Duodenal mucosa (tissue), 2 donors: ENCODE measurements at regions not wholly inside any gene's neighbourhood (a gene's known extent, or its start where the extent isn't known, plus 50 kb on each side); places are given as distances from the start of the nearest gene placed in this dataset.

ENCODE experiments used
- H3K27ac ChIP-seq: one replicate; pipeline ENCODE4 v1.7.0; 2013; ENCODE audit warnings: low read depth, low read length
- H3K27me3 ChIP-seq, 2 donors: one replicate each; pipeline ENCODE4 v1.7.0; 2013; ENCODE audit warnings: low read length in 2 of 2, control low read depth in 1 of 2; ENCODE audit not compliant: insufficient read depth in 2 of 2, control insufficient read depth in 1 of 2
- H3K36me3 ChIP-seq, 2 donors: one replicate each; pipeline ENCODE4 v1.7.0; 2013; ENCODE audit warnings: low read length in 2 of 2, control low read depth in 1 of 2; ENCODE audit not compliant: insufficient read depth in 2 of 2, control insufficient read depth in 1 of 2
- H3K4me1 ChIP-seq, 2 donors: one replicate each; pipeline ENCODE4 v1.7.0; 2013; ENCODE audit warnings: low read length in 2 of 2, control low read depth in 1 of 2; ENCODE audit not compliant: insufficient read depth in 2 of 2, control insufficient read depth in 1 of 2
- H3K4me3 ChIP-seq, 2 donors: one replicate each; pipeline ENCODE4 v1.7.0; 2013; ENCODE audit warnings: low read length in 2 of 2, low read depth in 1 of 2
- H3K9ac ChIP-seq, 2 donors: one replicate each; pipeline ENCODE4 v1.7.0; 2013; ENCODE audit warnings: low read length in 2 of 2, low read depth in 1 of 2
- H3K9me3 ChIP-seq, 2 donors: one replicate each; pipeline ENCODE4 v1.7.0; 2013; ENCODE audit warnings: low read length in 2 of 2, control low read depth in 1 of 2; ENCODE audit not compliant: control insufficient read depth in 1 of 2

- Histone ChIP-seq H3K9me3 (no peaks in the 10 kb centered on the region), H3K27ac (no peak overlapping the region), H3K4me3 (no peak overlapping the region), H3K36me3 (no peaks in the 10 kb centered on the region), H3K4me1 (no peaks in the 10 kb centered on the region), H3K9ac (no peak overlapping the region), H3K27me3 (no peaks in the 10 kb centered on the region)
Observed at GRCh38 chr11:128133501-128133900, 453.9 kb downstream of the ETS1 start.

GRCh38 chr11:128130052-128130451 is 457.3 kb downstream of the ETS1 start:
- no peak overlapping the region for H3K27ac ChIP-seq
- no peaks in the 10 kb centered on the region for H3K9me3 ChIP-seq
- no peaks in the 10 kb centered on the region for H3K27me3 ChIP-seq
- no peaks in the 10 kb centered on the region for H3K4me1 ChIP-seq
- no peak overlapping the region for H3K4me3 ChIP-seq
- no peaks in the 10 kb centered on the region for H3K36me3 ChIP-seq
- H3K9ac ChIP-seq: no peak overlapping the region

- no peak overlapping the region for H3K9ac ChIP-seq
Observed at GRCh38 chr11:128125723-128126122, 461.6 kb downstream of the ETS1 start.

GRCh38 chr11:128116885-128117284 is 470.5 kb downstream of the ETS1 start:
- Histone ChIP-seq H3K27me3 (no peaks in the 10 kb centered on the region), H3K9me3 (no peaks in the 10 kb centered on the region), H3K9ac (no peak overlapping the region), H3K27ac (no peak overlapping the region), H3K36me3 (no peaks in the 10 kb centered on the region), H3K4me3 (no peak overlapping the region), H3K4me1 (no peaks in the 10 kb centered on the region)

More at GRCh38 chr11:128125723-128126122, 461.6 kb downstream of the ETS1 start:
- Histone ChIP-seq H3K4me3 (no peak overlapping the region), H3K36me3 (no peaks in the 10 kb centered on the region), H3K27ac (no peak overlapping the region), H3K9me3 (no peaks in the 10 kb centered on the region), H3K27me3 (no peaks in the 10 kb centered on the region), H3K4me1 (no peaks in the 10 kb centered on the region)

- H3K4me1 ChIP-seq: no peaks in the 10 kb centered on the region
- no peak overlapping the region for H3K4me3 ChIP-seq
- no peaks in the 10 kb centered on the region for H3K9me3 ChIP-seq
- no peaks in the 10 kb centered on the region for H3K27me3 ChIP-seq
- H3K36me3 ChIP-seq: no peaks in the 10 kb centered on the region
- no peak overlapping the region for H3K27ac ChIP-seq
- no peak overlapping the region for H3K9ac ChIP-seq
Observed at GRCh38 chr11:128116447-128116846, 470.9 kb downstream of the ETS1 start.

- Histone ChIP-seq H3K27me3 (no peaks in the 10 kb centered on the region), H3K9me3 (no peaks in the 10 kb centered on the region), H3K36me3 (no peaks in the 10 kb centered on the region), H3K4me1 (no peaks in the 10 kb centered on the region), H3K27ac (no peak overlapping the region), H3K9ac (no peak overlapping the region), H3K4me3 (no peak overlapping the region)
Observed at GRCh38 chr11:128105950-128106349, 481.4 kb downstream of the ETS1 start.

- no peak overlapping the region for H3K9ac ChIP-seq
Observed at GRCh38 chr11:128105511-128105910, 481.8 kb downstream of the ETS1 start.

GRCh38 chr11:128103278-128103873 is 484.0 kb downstream of the ETS1 start:
- Histone ChIP-seq H3K27me3 (no peaks in the 10 kb centered on the region), H3K9ac (no peak overlapping the region), H3K9me3 (no peaks in the 10 kb centered on the region), H3K4me3 (no peak overlapping the region), H3K4me1 (no peaks in the 10 kb centered on the region), H3K27ac (no peak overlapping the region), H3K36me3 (no peaks in the 10 kb centered on the region)

More at GRCh38 chr11:128105511-128105910, 481.8 kb downstream of the ETS1 start:
- H3K9me3 ChIP-seq: no peaks in the 10 kb centered on the region
- no peaks in the 10 kb centered on the region for H3K36me3 ChIP-seq
- H3K27me3 ChIP-seq: no peaks in the 10 kb centered on the region
- H3K4me1 ChIP-seq: no peaks in the 10 kb centered on the region
- H3K4me3 ChIP-seq: no peak overlapping the region
- H3K27ac ChIP-seq: no peak overlapping the region

GRCh38 chr11:128098781-128099180 is 488.6 kb downstream of the ETS1 start:
- Histone ChIP-seq H3K9me3 (no peaks in the 10 kb centered on the region), H3K27me3 (no peaks in the 10 kb centered on the region), H3K36me3 (no peaks in the 10 kb centered on the region), H3K4me1 (no peaks in the 10 kb centered on the region), H3K27ac (no peak overlapping the region), H3K4me3 (no peak overlapping the region), H3K9ac (no peak overlapping the region)

GRCh38 chr11:128095466-128095981 is 491.8 kb downstream of the ETS1 start:
- no peak overlapping the region for H3K9ac ChIP-seq
- no peaks in the 10 kb centered on the region for H3K4me1 ChIP-seq
- no peaks in the 10 kb centered on the region for H3K27me3 ChIP-seq
- no peaks in the 10 kb centered on the region for H3K36me3 ChIP-seq
- H3K9me3 ChIP-seq: no peaks in the 10 kb centered on the region
- no peak overlapping the region for H3K4me3 ChIP-seq
- no peak overlapping the region for H3K27ac ChIP-seq
